IMR-90 (cell line): ENCODE measurements at regions not wholly inside any gene's neighbourhood (a gene's known extent, or its start where the extent isn't known, plus 50 kb on each side); places are given as distances from the start of the nearest gene placed in this dataset.

Experiments
- ATAC-seq: fragments of 200-7000 bp; cut with Tn5 transposase; 2 replicates; pipeline ENCODE4 v1.9.1; 2020; ENCODE audit warnings: low read depth, mild to moderate bottlenecking, moderate library complexity
- BruUV-seq: library from RNA; stranded (reverse); fragments of 400-500 nt; replicated peaks from 2 replicates; lab custom pipeline; 2021; lab: Mats Ljungman, UMichigan
- CTCF ChIA-PET: fragments of 300-600 bp; formaldehyde crosslinking; extraction: SDS; loops from one replicate; lab custom pipeline; 2021; ENCODE audit warnings: antibody characterized with exemption; lab: Yijun Ruan, JAX
- POLR2A ChIA-PET: fragments of 300-600 bp; sonication (Branson Sonifier 250); formaldehyde crosslinking; loops from one replicate; lab custom pipeline; 2022; ENCODE audit warnings: antibody characterized with exemption; ENCODE audit not compliant: unreplicated experiment; lab: Charles Lee
- DNase-seq: peaks from one replicate; pipeline ENCODE4 v3.0.0; 2013
- H2AFZ ChIP-seq: replicated peaks from 2 replicates; pipeline ENCODE3; 2013; ENCODE audit warnings: low read length, mild to moderate bottlenecking; ENCODE audit not compliant: poor library complexity
- H2AK5ac ChIP-seq: 2 replicates; pipeline ENCODE4 v1.6.1; 2013; ENCODE audit warnings: low read depth, low read length, inconsistent platforms
- H2AK9ac ChIP-seq: replicated peaks from 2 replicates; pipeline ENCODE3; 2013; ENCODE audit warnings: mild to moderate bottlenecking, low read depth, low read length, moderate library complexity; ENCODE audit not compliant: poor library complexity
- H2BK120ac ChIP-seq: 2 replicates; pipeline ENCODE4 v1.6.1; 2013; ENCODE audit warnings: low read depth, low read length, inconsistent platforms
- H2BK15ac ChIP-seq: 3 replicates; pipeline ENCODE4 v1.6.1; 2013; ENCODE audit warnings: low read depth, low read length, inconsistent platforms
- H2BK20ac ChIP-seq: 2 replicates; pipeline ENCODE4 v1.6.1; 2013; ENCODE audit warnings: low read depth, mild to moderate bottlenecking, inconsistent platforms, low read length, moderate library complexity
- H2BK5ac ChIP-seq: 2 replicates; pipeline ENCODE4 v1.6.1; 2013; ENCODE audit warnings: mild to moderate bottlenecking, low read depth, low read length, inconsistent platforms; ENCODE audit not compliant: poor library complexity, severe bottlenecking
- H3K14ac ChIP-seq: replicated peaks from 2 replicates; pipeline ENCODE4 v1.6.1; 2013; ENCODE audit warnings: low read depth, low read length, inconsistent platforms
- H3K18ac ChIP-seq: 2 replicates; pipeline ENCODE4 v1.6.1; 2013; ENCODE audit warnings: low read depth, low read length, control low read depth
- H3K23ac ChIP-seq: 2 replicates; pipeline ENCODE4 v1.6.1; 2013; ENCODE audit warnings: low read depth, low read length, inconsistent platforms
- H3K27ac ChIP-seq: 2 replicates; pipeline ENCODE4 v1.5.1; 2013; ENCODE audit warnings: mild to moderate bottlenecking, control low read depth, low read length; ENCODE audit not compliant: insufficient read depth
- H3K27me3 ChIP-seq: 2 replicates; pipeline ENCODE4 v1.6.1; 2013; ENCODE audit warnings: low read length; ENCODE audit not compliant: control insufficient read depth, insufficient read depth
- H3K36me3 ChIP-seq: 2 replicates; pipeline ENCODE4 v1.6.1; 2013; ENCODE audit warnings: low read length, mixed read lengths; ENCODE audit not compliant: control insufficient read depth, insufficient read depth
- H3K4ac ChIP-seq: 2 replicates; pipeline ENCODE4 v1.6.1; 2013; ENCODE audit warnings: low read depth, low read length, inconsistent platforms
- H3K4me1 ChIP-seq: 2 replicates; pipeline ENCODE4 v1.6.1; 2013; ENCODE audit warnings: low read length, mixed read lengths; ENCODE audit not compliant: control insufficient read depth, insufficient read depth
- H3K4me2 ChIP-seq: 2 replicates; pipeline ENCODE4 v1.6.1; 2013; ENCODE audit warnings: low read depth, mild to moderate bottlenecking, control low read depth, low read length, moderate library complexity
- H3K4me3 ChIP-seq: 2 replicates; pipeline ENCODE4 v1.5.1; 2013; ENCODE audit warnings: low read depth, mild to moderate bottlenecking, control low read depth, low read length, moderate library complexity; ENCODE audit not compliant: insufficient read depth
- H3K56ac ChIP-seq: 2 replicates; pipeline ENCODE4 v1.6.1; 2013; ENCODE audit warnings: low read length, inconsistent platforms; ENCODE audit not compliant: insufficient read depth; ENCODE audit errors: extremely low read depth
- H3K79me1 ChIP-seq, 2 experiments: 2 replicates each; pipeline ENCODE4 v1.6.1; 2013; ENCODE audit warnings: low read length in 2 of 2, inconsistent platforms in 1 of 2, low read depth in 1 of 2
- H3K9ac ChIP-seq: 2 replicates; pipeline ENCODE4 v1.6.1; 2013; ENCODE audit warnings: low read depth, low read length, control low read depth
- H3K9me1 ChIP-seq: 2 replicates; pipeline ENCODE4 v1.6.1; 2013; ENCODE audit warnings: low read length, inconsistent platforms; ENCODE audit not compliant: insufficient read depth
- H3K9me3 ChIP-seq: 2 replicates; pipeline ENCODE4 v1.6.1; 2013; ENCODE audit warnings: low read length; ENCODE audit not compliant: control insufficient read depth, insufficient read depth
- H4K20me1 ChIP-seq: 2 replicates; pipeline ENCODE4 v1.6.1; 2013; ENCODE audit warnings: low read length, inconsistent platforms; ENCODE audit not compliant: insufficient read depth
- H4K5ac ChIP-seq: 2 replicates; pipeline ENCODE4 v1.6.1; 2013; ENCODE audit warnings: mild to moderate bottlenecking, low read depth, low read length, control low read depth
- H4K8ac ChIP-seq, 2 experiments: 2 replicates each; pipeline ENCODE4 v1.6.1; 2013; ENCODE audit warnings: low read depth in 2 of 2, low read length in 2 of 2, control low read depth in 1 of 2, inconsistent platforms in 1 of 2
- H4K91ac ChIP-seq: 2 replicates; pipeline ENCODE4 v1.6.1; 2013; ENCODE audit warnings: low read depth, low read length, inconsistent platforms; ENCODE audit not compliant: insufficient read depth
- ELK1 ChIP-seq: fragments of 150-350 bp; IDR thresholded peaks from 2 replicates; pipeline ENCODE4 v1.6.1; 2016; ENCODE audit warnings: low read depth, mild to moderate bottlenecking, low read length, moderate library complexity, borderline replicate concordance
- FOS ChIP-seq: fragments of 150-350 bp; IDR thresholded peaks from 2 replicates; pipeline ENCODE4 v1.6.1; 2016; ENCODE audit warnings: low read depth, low read length
- MAFK ChIP-seq: IDR thresholded peaks from 2 replicates; pipeline ENCODE4 v1.6.1; 2012; ENCODE audit warnings: low read depth, low read length, improper control_type of control experiment
- MAZ ChIP-seq: IDR thresholded peaks from 2 replicates; pipeline ENCODE4 v1.6.1; 2012; ENCODE audit warnings: low read depth, mild to moderate bottlenecking, low read length, improper control_type of control experiment, moderate library complexity, borderline replicate concordance
- NFE2L2 ChIP-seq: fragments of 150-350 bp; IDR thresholded peaks from 2 replicates; pipeline ENCODE4 v1.6.1; 2016; ENCODE audit warnings: low read depth, mild to moderate bottlenecking, low read length
- POLR2A ChIP-seq: IDR thresholded peaks from 2 replicates; pipeline ENCODE4 v1.6.1; 2012; ENCODE audit warnings: mild to moderate bottlenecking, low read depth, low read length
- RCOR1 ChIP-seq: IDR thresholded peaks from 2 replicates; pipeline ENCODE4 v1.6.1; 2012; ENCODE audit warnings: mild to moderate bottlenecking, low read length, improper control_type of control experiment; ENCODE audit not compliant: insufficient replicate concordance
- RFX5 ChIP-seq: IDR thresholded peaks from 2 replicates; pipeline ENCODE4 v1.8.0; 2012; ENCODE audit warnings: low read depth, mild to moderate bottlenecking, low read length, moderate library complexity
- SMC3 ChIP-seq: fragments of 150-350 bp; IDR thresholded peaks from 2 replicates; pipeline ENCODE4 v1.6.1; 2016; ENCODE audit warnings: low read depth, mild to moderate bottlenecking, antibody characterized with exemption, low read length, moderate library complexity
- WGBS, 2 experiments: methylation state at CpG; one replicate each; pipeline versions ENCODE4 v1.1.5 to v1.1.7; 2013; ENCODE audit warnings: missing lambda C conversion rate in 2 of 2; ENCODE audit not compliant: insufficient read length in 1 of 2; ENCODE audit errors: extremely low coverage in 2 of 2; 5-methylcytosine and 5-hydroxymethylcytosine counted together
- dilution Hi-C: fragments of 300-500 bp; cut with HindIII; formaldehyde crosslinking; loops from one replicate; pipeline ENCODE4 v1.14.3; 2018; ENCODE audit warnings: low sequenced_read_pairs; ENCODE audit not compliant: unreplicated experiment
- in situ Hi-C: fragments of 300-500 bp; cut with MboI; formaldehyde crosslinking; loops from 3 replicates; pipeline ENCODE4 v1.14.3; 2019; ENCODE audit warnings: low sequenced_read_pairs, inconsistent platforms, mixed read lengths
- intact Hi-C: fragments of 100-400 bp; cut with micrococcal nuclease; formaldehyde crosslinking; loops from 2 replicates; pipeline ENCODE4 v1.10.0; 2022
- TF ChIP-seq, protein P1 (sequence below): fragments of 150-350 bp; IDR thresholded peaks from 2 replicates; pipeline ENCODE4 v1.6.1; 2017; ENCODE audit warnings: mild to moderate bottlenecking, antibody characterized with exemption, low read length, low read depth
- TF ChIP-seq, protein P2 (sequence below): conservative IDR thresholded peaks from 2 replicates; pipeline ENCODE4 v1.5.1; 2012; ENCODE audit warnings: mild to moderate bottlenecking, low read depth, low read length, improper control_type of control experiment

- ATAC-seq (no peak), DNase-seq (no peak)
- H4K8ac ChIP-seq: no peak overlapping the region
- H3K4me1 ChIP-seq: no peaks in the 10 kb centered on the region
- no peaks in the 10 kb centered on the region for H3K36me3 ChIP-seq
- no peak overlapping the region for H2AFZ ChIP-seq
- H3K27me3 ChIP-seq: no peaks in the 10 kb centered on the region
- H3K9me3 ChIP-seq: no peaks in the 10 kb centered on the region
- no peak overlapping the region for H3K23ac ChIP-seq
- no peak overlapping the region for H3K27ac ChIP-seq
- no peak overlapping the region for H3K18ac ChIP-seq
- dilution Hi-C loops (no loop called here), in situ Hi-C loops (no loop called here), intact Hi-C loops (no loop called here)
- CTCF ChIA-PET: no interaction called here
- no peak overlapping the region for H3K9ac ChIP-seq
- no peak overlapping the region for H2AK9ac ChIP-seq
- H3K79me1 ChIP-seq: no peaks in the 10 kb centered on the region
- no peak overlapping the region for H2BK5ac ChIP-seq
- no peak overlapping the region for H3K56ac ChIP-seq
- H3K9me1 ChIP-seq: peaks cover 6% of the 10 kb centered on the region; the same call in 1 of the 2 replicates
- no peak overlapping the region for H3K4me2 ChIP-seq
- no peak overlapping the region for H2BK15ac ChIP-seq
- no peak overlapping the region for H4K5ac ChIP-seq
- TF ChIP-seq RFX5 (no peak), ELK1 (no peak), RCOR1 (no peak), FOS (no peak), MAFK (no peak), SMC3 (no peak), POLR2A (no peak), MAZ (no peak), NFE2L2 (no peak)
- TF ChIP-seq, protein P1, sequence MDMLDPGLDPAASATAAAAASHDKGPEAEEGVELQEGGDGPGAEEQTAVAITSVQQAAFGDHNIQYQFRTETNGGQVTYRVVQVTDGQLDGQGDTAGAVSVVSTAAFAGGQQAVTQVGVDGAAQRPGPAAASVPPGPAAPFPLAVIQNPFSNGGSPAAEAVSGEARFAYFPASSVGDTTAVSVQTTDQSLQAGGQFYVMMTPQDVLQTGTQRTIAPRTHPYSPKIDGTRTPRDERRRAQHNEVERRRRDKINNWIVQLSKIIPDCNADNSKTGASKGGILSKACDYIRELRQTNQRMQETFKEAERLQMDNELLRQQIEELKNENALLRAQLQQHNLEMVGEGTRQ: no peak
- TF ChIP-seq, protein P2, sequence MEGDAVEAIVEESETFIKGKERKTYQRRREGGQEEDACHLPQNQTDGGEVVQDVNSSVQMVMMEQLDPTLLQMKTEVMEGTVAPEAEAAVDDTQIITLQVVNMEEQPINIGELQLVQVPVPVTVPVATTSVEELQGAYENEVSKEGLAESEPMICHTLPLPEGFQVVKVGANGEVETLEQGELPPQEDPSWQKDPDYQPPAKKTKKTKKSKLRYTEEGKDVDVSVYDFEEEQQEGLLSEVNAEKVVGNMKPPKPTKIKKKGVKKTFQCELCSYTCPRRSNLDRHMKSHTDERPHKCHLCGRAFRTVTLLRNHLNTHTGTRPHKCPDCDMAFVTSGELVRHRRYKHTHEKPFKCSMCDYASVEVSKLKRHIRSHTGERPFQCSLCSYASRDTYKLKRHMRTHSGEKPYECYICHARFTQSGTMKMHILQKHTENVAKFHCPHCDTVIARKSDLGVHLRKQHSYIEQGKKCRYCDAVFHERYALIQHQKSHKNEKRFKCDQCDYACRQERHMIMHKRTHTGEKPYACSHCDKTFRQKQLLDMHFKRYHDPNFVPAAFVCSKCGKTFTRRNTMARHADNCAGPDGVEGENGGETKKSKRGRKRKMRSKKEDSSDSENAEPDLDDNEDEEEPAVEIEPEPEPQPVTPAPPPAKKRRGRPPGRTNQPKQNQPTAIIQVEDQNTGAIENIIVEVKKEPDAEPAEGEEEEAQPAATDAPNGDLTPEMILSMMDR: no peak
- H4K20me1 ChIP-seq: no peaks in the 10 kb centered on the region
- no peak overlapping the region for H4K91ac ChIP-seq
- WGBS, 2 experiments: no CpG with 5 or more reads among the region's 1 CpG
- H3K4me3 ChIP-seq: no peak overlapping the region
- no peak overlapping the region for H2BK20ac ChIP-seq
- no TSS peak for BruUV-seq
- no peak overlapping the region for H3K4ac ChIP-seq
- H3K14ac ChIP-seq: no peak overlapping the region
- H2AK5ac ChIP-seq: no peak overlapping the region
- no peak overlapping the region for H2BK120ac ChIP-seq
- POLR2A ChIA-PET: no interaction called here
Observed at GRCh38 chr6:134575221-134575620, 257.3 kb upstream of the SGK1 start.
